ENCODE measurements at regions not wholly inside any gene's neighbourhood (a gene's known extent, or its start where the extent isn't known, plus 50 kb on each side); places are given as distances from the start of the nearest gene placed in this dataset.

DNA sequence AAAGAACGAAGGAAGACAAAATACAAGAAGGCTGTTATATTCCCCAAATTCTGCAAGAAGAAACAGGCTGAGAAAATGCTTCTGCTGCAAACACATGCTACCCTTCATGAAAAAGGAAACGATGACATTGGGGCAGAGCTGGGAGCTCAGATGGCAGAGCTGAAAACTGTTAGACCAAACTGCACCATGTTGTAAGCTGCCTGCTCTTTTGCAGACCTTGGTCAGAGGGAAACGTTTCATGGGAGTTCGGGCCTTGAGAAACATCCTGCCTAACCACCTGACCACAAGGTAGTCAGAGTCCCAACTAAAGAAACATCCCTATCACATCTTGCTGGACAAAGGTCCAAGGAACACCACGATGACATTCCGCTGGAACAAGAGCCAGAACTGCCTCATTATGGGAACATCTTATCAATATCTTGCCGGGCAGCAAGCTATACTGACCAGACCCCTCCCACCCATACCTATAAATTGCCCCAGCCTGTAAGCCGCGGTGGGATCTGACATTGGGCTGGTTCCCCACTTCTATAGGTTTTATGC, 110.7 kb upstream of the CTSC start:
- no peaks in the 10 kb centered on the region for H3K4me1 ChIP-seq
- no peaks in the 10 kb centered on the region for H3K9me3 ChIP-seq
- H3K36me3 ChIP-seq = no peaks in the 10 kb centered on the region
- no peak overlapping the region for H3K4me3 ChIP-seq (ENCODE audit: low read depth, low read length)
- DNase-seq = no peak
- TF ChIP-seq, protein P1, sequence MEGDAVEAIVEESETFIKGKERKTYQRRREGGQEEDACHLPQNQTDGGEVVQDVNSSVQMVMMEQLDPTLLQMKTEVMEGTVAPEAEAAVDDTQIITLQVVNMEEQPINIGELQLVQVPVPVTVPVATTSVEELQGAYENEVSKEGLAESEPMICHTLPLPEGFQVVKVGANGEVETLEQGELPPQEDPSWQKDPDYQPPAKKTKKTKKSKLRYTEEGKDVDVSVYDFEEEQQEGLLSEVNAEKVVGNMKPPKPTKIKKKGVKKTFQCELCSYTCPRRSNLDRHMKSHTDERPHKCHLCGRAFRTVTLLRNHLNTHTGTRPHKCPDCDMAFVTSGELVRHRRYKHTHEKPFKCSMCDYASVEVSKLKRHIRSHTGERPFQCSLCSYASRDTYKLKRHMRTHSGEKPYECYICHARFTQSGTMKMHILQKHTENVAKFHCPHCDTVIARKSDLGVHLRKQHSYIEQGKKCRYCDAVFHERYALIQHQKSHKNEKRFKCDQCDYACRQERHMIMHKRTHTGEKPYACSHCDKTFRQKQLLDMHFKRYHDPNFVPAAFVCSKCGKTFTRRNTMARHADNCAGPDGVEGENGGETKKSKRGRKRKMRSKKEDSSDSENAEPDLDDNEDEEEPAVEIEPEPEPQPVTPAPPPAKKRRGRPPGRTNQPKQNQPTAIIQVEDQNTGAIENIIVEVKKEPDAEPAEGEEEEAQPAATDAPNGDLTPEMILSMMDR (IDR thresholded peaks at IDR 0.05; ENCODE audit: low read depth, low read length) = no peak
- H3K27me3 ChIP-seq = no peaks in the 10 kb centered on the region

GRCh38 chr11:88447281-88447680, 109.7 kb upstream of the CTSC start:
- no peaks in the 10 kb centered on the region for H3K36me3 ChIP-seq
- DNase-seq = no peak
- no peaks in the 10 kb centered on the region for H3K4me1 ChIP-seq
- no peaks in the 10 kb centered on the region for H3K27me3 ChIP-seq
- H3K9me3 ChIP-seq = no peaks in the 10 kb centered on the region
- TF ChIP-seq, protein P1 (IDR thresholded peaks at IDR 0.05; ENCODE audit: low read depth, low read length) = no peak
- H3K4me3 ChIP-seq (ENCODE audit: low read depth, low read length) = no peak overlapping the region

DNA sequence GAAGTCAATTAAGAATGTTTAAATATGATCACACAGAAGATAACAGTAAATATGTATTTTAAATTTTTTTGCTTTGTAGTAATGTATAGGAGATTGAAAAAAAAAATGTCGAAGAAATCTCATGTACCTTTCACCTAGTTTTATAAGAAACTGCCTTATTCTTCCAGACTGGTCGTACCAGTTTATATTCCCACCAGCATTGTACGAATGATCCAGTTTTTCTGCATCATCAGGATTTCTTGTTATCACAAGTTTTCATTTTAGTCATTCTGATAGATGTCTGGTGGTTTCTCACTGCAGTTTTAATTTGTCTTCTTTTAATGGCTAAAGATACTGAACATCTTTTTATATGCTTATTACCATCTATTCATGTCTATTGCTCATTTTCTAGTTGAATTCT, 101.8 kb upstream of the CTSC start:
- Histone ChIP-seq H3K36me3 (no peaks in the 10 kb centered on the region), H3K4me1 (no peaks in the 10 kb centered on the region), H3K9me3 (no peaks in the 10 kb centered on the region), H3K4me3 (ENCODE audit: low read depth, low read length) (no peak overlapping the region), H3K27me3 (no peaks in the 10 kb centered on the region)
- TF ChIP-seq, protein P1 (IDR thresholded peaks at IDR 0.05; ENCODE audit: low read depth, low read length) = no peak
- DNase-seq = no peak

GRCh38 chr11:88438721-88439120, 101.2 kb upstream of the CTSC start:
- Histone ChIP-seq H3K4me3 (ENCODE audit: low read depth, low read length) (no peak overlapping the region), H3K9me3 (no peaks in the 10 kb centered on the region), H3K36me3 (no peaks in the 10 kb centered on the region), H3K27me3 (no peaks in the 10 kb centered on the region), H3K4me1 (no peaks in the 10 kb centered on the region)
- DNase-seq = no peak
- TF ChIP-seq, protein P1 (IDR thresholded peaks at IDR 0.05; ENCODE audit: low read depth, low read length) = no peak

- Histone ChIP-seq H3K36me3 (no peaks in the 10 kb centered on the region), H3K4me1 (no peaks in the 10 kb centered on the region), H3K4me3 (ENCODE audit: low read depth, low read length) (no peak overlapping the region), H3K27me3 (no peaks in the 10 kb centered on the region), H3K9me3 (no peaks in the 10 kb centered on the region)
- TF ChIP-seq, protein P1 (IDR thresholded peaks at IDR 0.05; ENCODE audit: low read depth, low read length) = no peak
- DNase-seq = no peak
These were observed 97.9 kb upstream of the CTSC start for GRCh38 chr11:88435415-88435814.

DNA sequence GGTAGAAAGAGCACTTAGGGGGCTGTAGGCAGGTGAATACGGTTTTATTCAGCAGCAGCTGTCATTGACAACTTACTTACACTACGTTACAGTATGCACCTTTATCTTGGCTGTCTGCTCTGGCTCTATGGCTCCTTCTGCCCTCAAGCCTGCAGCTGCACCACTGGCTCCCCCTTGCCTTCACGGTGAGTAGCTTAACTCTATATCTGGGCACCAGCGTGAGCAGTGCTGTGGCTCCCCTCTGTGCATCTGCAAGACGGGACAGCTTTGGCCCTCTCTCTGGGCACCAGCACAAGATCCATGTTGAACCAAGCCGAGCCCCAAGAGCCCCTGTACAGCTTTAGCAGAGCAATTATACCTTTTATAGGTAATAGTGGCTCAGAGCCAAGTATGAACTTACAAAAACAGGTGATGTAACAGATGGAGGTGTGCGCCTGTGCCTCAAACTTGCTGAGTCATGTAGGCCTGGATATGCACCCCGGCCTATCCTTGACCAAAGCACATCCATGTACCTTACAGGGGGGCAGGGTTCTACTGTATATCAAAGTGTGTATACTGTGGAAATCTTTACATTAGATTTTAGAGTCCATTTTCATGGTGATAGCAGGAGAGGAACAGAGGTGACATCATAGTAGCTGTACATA, 96.9 kb upstream of the CTSC start:
- Histone ChIP-seq H3K4me3 (ENCODE audit: low read depth, low read length) (no peak overlapping the region), H3K36me3 (no peaks in the 10 kb centered on the region), H3K27me3 (no peaks in the 10 kb centered on the region), H3K9me3 (no peaks in the 10 kb centered on the region), H3K4me1 (no peaks in the 10 kb centered on the region)
- DNase-seq = no peak
- TF ChIP-seq, protein P1 (IDR thresholded peaks at IDR 0.05; ENCODE audit: low read depth, low read length) = no peak

Measured in BE2C (cell line).